Mammary epithelial cell (primary cell): ENCODE measurements at regions not wholly inside any gene's neighbourhood (a gene's known extent, or its start where the extent isn't known, plus 50 kb on each side); places are given as distances from the start of the nearest gene placed in this dataset.

Experiments used
- CTCF ChIP-seq, 2 donors: IDR thresholded peaks in 1 of 2; conservative IDR thresholded peaks in 1 of 2; 2 replicates each; pipeline ENCODE4 v1.5.1; 2011 to 2012; ENCODE audit warnings: inconsistent platforms in 2 of 2, low read length in 2 of 2, mild to moderate bottlenecking in 2 of 2, control low read depth in 1 of 2, low read depth in 1 of 2; ENCODE audit not compliant: insufficient read depth in 1 of 2; ENCODE audit errors: extremely low read depth in 1 of 2
- EZH2 ChIP-seq: IDR thresholded peaks from 2 replicates; pipeline ENCODE4 v1.6.1; 2012; ENCODE audit warnings: low read length, inconsistent platforms, borderline replicate concordance

- TF ChIP-seq CTCF (conservative IDR thresholded peaks at IDR 0.05 in 1 of 2, IDR thresholded peaks at IDR 0.05 in 1 of 2; ENCODE audit: extremely low read depth in 1 of 2, insufficient read depth in 1 of 2, low read depth in 1 of 2, low read length in 2 of 2) (no peak), EZH2 (no peak)
Observed at GRCh38 chr5:124342986-124343385, 403.5 kb downstream of the ZNF608 start.
